Fibroblast of skin of right biceps (primary cell): ENCODE measurements at regions not wholly inside any gene's neighbourhood (a gene's known extent, or its start where the extent isn't known, plus 50 kb on each side); places are given as distances from the start of the nearest gene placed in this dataset.

Experiments used
- DNase-seq: peaks from one replicate; pipeline ENCODE4 v3.0.0-alpha.2; 2013

GRCh38 chrY:15689994-15690393 lies 1165.7 kb downstream of the NLGN4Y start:
- DNase-seq, result peak; percentile 0

GRCh38 chrY:15702131-15702530 lies 1177.8 kb downstream of the NLGN4Y start:
- DNase-seq, result no peak

DNA sequence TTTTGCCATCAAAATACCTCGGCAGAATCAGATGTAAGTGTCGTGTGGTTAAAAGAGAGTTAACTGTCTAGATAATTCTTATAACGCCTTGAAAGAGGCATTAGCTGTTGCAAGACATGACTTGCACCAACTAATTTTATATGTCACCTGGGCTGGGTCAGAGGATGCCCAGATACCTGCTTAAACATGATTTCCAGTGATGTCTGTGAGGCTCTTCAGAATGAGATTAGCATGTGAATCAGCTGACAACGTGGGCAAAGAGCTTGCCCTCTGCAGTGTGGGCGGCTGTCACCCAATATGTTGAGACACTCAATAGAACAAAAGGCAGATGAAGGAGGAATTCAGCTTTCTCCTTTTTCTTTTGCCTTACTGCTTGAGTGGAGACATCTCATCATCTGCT lies 1180.6 kb downstream of the NLGN4Y start:
- DNase-seq, result no peak

DNA sequence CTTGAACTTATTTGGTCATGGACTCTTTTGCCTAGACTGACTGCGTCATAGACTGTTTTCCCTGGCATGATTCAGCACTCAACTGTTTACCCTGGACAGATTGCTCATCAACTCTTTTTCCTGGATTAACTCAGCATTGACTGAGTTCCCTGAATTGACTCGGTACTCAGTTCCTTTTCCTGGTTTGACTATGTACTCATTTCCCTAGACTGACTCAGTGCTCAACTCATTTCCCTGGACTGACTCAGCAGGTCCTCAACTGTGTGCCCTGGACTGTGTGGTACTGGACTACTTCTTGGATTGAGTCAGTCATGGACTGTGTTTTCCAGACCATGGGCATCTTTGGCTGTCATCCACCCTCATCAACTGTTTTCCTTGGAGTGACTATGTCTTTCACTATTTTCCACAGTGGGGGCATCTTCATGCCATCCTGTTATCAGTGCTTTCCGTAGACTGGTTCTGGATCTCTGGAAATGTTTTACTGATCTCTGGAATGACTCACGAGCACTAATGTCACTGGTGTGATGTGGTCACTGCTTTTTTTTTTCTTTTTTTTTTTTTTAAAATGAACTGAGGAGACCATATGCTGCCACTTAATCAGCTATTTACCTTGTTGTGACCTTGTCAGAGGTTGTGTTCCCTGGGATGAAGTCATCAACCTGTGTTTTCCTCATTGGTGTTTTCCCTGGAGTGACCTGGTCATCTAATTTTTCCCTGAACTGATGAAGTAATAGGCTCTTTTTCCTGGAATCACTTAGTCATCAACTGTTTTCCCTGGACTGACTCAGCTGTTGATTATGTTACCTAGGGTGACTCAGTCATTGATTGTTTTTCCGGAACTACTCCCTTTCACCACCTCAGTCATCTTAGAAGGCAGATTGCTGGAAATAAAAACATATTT lies 1225.5 kb downstream of the NLGN4Y start:
- peak; percentile 29 for DNase-seq

GRCh38 chrY:15751001-15751400 lies 1226.7 kb downstream of the NLGN4Y start:
- DNase-seq, result no peak

DNA sequence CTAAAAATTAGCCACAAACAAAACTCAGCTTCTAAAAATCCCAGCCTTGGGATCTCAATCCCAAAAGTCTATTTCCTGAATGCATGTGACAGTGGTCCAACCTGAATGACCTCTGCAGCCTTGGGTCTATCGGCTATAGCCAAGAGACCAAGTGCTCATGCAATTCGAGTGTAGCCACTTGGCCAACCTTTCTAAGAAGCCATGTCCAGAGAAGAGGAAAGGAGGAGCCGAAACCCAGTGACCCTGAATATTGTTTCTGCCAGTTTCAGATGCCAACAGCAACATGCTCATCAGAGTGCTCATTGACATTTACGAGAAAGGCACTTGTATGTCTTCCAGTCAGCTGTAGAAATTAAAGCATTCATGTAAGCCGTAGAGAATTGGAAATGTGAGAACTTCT lies 1231.9 kb downstream of the NLGN4Y start:
- DNase-seq, result no peak

DNA sequence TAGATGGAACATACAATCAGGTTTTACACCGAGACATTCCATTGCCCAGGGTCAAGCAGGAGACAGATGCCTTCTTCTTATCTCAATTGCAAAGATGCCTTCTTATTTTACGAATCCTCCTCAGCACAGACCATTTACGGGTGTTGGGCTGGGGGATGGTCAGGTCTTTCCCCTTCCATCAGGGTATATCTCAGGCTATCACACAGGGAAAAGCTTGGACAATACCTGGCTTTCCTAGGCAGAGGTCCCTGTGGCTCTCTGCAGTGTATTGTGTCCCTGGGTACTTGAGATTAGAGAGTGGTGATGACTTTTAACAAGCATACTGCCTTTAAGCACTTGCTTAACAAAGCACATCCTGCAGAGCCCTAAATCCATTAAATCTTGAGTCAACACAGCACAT lies 1249.2 kb downstream of the NLGN4Y start:
- no peak for DNase-seq

- no peak for DNase-seq
Observed at GRCh38 chrY:15775880-15776279, 1251.6 kb downstream of the NLGN4Y start.

DNA sequence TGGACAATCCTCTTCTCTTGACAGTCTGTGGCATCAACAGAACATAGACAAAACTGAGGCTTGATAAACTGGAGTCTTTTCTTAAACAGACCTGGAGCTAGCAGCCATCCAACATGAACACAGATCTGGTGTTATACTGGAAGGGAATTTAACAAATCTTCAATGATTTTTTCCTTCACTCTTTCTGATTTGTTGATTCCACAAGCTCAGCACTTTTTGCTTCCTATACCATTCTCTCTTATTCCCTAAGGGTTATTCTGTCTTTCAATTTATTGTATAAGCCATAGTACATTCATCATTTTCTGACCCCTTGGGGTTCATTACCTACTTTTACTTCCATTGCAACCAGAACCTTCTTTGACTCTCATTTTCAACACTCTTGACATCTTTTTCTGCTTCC lies 1255.6 kb downstream of the NLGN4Y start:
- no peak for DNase-seq

GRCh38 chrY:15800021-15800420 lies 1275.7 kb downstream of the NLGN4Y start:
- DNase-seq, result no peak

DNA sequence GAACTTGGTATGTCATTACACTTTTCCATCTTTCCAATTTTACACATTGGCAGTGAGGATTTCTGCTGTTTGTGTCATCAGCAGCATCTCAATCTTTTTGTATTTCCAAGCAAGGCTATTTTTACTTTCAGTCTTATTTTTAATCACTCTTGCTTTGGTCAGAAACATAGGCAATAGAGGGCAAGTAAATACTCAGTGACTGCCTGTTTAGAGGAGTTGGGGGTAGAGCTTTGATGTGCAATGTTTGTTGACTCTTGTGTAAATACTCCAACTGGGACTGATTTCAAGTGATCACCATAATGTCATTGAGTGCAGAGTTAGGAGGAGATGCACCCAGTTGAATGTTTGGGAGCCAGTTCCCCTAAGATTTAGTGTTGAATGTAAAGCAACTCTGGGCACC lies 1281.7 kb downstream of the NLGN4Y start:
- no peak for DNase-seq

DNA sequence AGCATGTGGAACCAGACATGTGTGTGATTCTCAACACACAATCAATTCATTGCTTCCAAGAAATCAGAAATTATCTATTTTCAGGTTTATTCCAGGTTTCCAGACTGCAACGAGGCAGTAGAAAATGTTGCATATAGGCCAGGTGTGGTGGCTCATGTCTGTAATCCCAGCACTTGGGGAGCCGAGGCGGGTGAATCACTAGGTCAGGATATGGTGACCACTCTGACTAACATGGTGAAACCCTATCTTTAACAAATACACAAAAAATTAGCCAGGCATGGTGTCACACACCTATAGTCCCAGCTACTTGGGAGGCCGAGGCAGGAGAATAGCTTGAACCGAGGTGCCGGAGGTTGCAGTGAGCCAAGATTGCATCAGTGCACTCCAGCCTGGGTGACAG lies 1289.9 kb downstream of the NLGN4Y start:
- DNase-seq, result no peak
